ENCODE measurements at regions not wholly inside any gene's neighbourhood (a gene's known extent, or its start where the extent isn't known, plus 50 kb on each side); places are given as distances from the start of the nearest gene placed in this dataset.

DNA sequence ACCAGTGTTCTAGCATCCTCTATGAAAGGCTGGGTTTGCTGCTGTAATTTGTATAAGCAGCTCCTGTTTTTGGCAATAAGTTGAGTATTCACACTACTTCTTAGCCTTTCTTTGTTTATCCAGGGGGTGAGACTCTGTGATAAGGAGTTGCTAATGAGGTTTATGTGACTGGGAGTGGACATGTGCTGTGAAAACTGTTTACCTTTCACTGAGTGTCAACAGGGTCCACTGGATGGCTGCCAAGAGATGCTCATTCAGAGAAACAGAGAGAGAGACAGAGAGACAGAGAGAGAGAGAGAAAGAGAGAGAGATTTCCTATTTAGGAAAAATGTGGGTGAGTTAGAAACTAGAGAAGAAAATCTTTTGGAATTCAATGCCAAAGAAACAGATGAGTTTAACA lies 233.9 kb downstream of the CHIC2 start:
- Histone ChIP-seq H3K9me3 (ENCODE audit: control insufficient read depth, low read length) (peaks cover 5% of the 10 kb centered on the region), H3K27ac (ENCODE audit: insufficient read depth, low read length, poor library complexity, severe bottlenecking) (no peak overlapping the region), H3K36me3 (ENCODE audit: control insufficient read depth, insufficient read depth, low read length) (no peaks in the 10 kb centered on the region), H3K4me3 (ENCODE audit: insufficient read depth, low read depth, low read length, poor library complexity, severe bottlenecking) (no peak overlapping the region), H3K4me1 (ENCODE audit: control insufficient read depth, insufficient read depth, low read length, poor library complexity, severe bottlenecking) (no peaks in the 10 kb centered on the region), H3K27me3 (replicated peaks; ENCODE audit: control insufficient read depth, insufficient read depth, low read length, poor library complexity, severe bottlenecking) (no peaks in the 10 kb centered on the region)
- no peak for DNase-seq

DNA sequence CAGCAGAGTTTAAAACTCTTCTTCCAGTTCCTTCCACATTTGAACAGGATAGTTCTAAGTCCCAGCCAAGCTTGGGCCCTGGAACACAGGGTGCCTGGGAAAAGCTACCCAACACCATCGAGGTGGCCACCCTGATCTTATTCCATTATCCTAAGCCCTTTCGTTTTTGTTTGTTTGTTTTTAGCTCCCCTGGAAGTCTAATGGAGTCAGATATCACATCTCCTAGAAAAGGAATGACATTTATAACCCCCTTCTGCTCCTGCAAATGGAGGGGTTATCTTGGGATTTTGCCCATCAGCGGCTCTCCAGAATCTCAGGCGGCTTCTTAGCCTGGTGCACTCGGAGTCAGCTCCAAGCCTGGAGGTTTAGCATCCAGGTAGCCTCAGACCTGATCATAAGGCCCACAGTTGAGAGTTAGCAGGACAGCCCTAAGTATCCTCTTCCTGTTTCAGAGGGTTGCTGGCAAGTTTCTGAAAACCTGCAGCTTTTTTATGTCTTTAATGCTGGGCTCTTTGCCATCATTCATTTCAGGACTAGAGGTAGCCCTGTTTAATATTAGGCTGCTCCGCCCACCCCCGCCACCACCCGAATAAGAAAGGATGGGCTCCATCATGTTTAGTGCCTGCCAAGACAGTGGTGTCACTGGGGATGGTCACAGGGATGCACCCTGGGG lies 230.0 kb upstream of the LNX1 start:
- Histone ChIP-seq H3K4me3 (ENCODE audit: insufficient read depth, low read depth, low read length, poor library complexity, severe bottlenecking) (no peak overlapping the region), H3K4me1 (ENCODE audit: control insufficient read depth, insufficient read depth, low read length, poor library complexity, severe bottlenecking) (no peaks in the 10 kb centered on the region), H3K9me3 (ENCODE audit: control insufficient read depth, low read length) (no peaks in the 10 kb centered on the region), H3K36me3 (ENCODE audit: control insufficient read depth, insufficient read depth, low read length) (no peaks in the 10 kb centered on the region), H3K27ac (ENCODE audit: insufficient read depth, low read length, poor library complexity, severe bottlenecking) (no peak overlapping the region), H3K27me3 (replicated peaks; ENCODE audit: control insufficient read depth, insufficient read depth, low read length, poor library complexity, severe bottlenecking) (no peaks in the 10 kb centered on the region)
- DNase-seq: no peak

GRCh38 chr4:53818104-53818503 lies 226.8 kb upstream of the LNX1 start:
- Histone ChIP-seq H3K27ac (ENCODE audit: insufficient read depth, low read length, poor library complexity, severe bottlenecking) (no peak overlapping the region), H3K36me3 (ENCODE audit: control insufficient read depth, insufficient read depth, low read length) (no peaks in the 10 kb centered on the region), H3K4me1 (ENCODE audit: control insufficient read depth, insufficient read depth, low read length, poor library complexity, severe bottlenecking) (no peaks in the 10 kb centered on the region), H3K9me3 (ENCODE audit: control insufficient read depth, low read length) (no peaks in the 10 kb centered on the region), H3K27me3 (replicated peaks; ENCODE audit: control insufficient read depth, insufficient read depth, low read length, poor library complexity, severe bottlenecking) (no peaks in the 10 kb centered on the region), H3K4me3 (ENCODE audit: insufficient read depth, low read depth, low read length, poor library complexity, severe bottlenecking) (no peak overlapping the region)
- DNase-seq: no peak

DNA sequence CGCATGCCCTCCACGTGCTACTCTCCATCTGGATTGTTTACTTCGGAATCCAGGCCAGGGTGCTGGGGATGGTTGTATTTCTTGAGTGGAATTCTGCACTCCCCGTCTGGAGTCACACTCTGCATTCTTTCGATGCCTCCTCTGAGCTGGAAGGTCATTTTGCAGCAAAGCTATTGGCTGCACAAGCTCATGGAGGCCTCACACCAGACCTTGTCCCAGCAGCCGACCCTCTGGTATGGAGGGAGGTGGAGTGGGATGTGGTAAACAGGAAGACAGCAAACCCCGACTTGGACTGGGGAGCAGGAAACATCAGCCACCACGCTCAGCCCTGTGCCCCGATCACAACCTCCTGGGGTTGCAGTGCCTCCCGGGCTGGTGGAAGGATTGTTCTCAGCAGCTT lies 225.3 kb upstream of the LNX1 start:
- Histone ChIP-seq H3K27ac (ENCODE audit: insufficient read depth, low read length, poor library complexity, severe bottlenecking) (no peak overlapping the region), H3K9me3 (ENCODE audit: control insufficient read depth, low read length) (no peaks in the 10 kb centered on the region), H3K4me3 (ENCODE audit: insufficient read depth, low read depth, low read length, poor library complexity, severe bottlenecking) (no peak overlapping the region), H3K36me3 (ENCODE audit: control insufficient read depth, insufficient read depth, low read length) (no peaks in the 10 kb centered on the region), H3K27me3 (replicated peaks; ENCODE audit: control insufficient read depth, insufficient read depth, low read length, poor library complexity, severe bottlenecking) (no peaks in the 10 kb centered on the region), H3K4me1 (ENCODE audit: control insufficient read depth, insufficient read depth, low read length, poor library complexity, severe bottlenecking) (no peaks in the 10 kb centered on the region)
- DNase-seq: no peak

DNA sequence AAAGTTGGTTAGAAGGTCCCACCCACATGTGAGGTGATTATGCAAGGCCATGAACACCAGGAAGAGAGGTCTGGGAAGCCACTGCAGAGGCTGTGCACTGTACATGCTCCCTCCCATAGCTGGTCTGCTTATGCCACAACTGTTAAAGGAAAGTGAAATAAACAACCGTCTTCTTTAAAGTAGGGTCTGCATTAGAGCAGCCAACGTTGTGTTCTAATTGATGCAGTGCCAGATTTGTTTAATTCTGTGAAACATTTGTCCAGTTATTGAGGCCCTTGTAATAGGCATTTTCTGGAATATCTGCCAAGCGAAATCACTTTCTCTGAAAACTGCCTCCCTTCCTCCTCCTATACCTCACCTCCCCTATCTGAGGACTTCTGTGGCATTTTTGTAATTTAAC lies 224.0 kb upstream of the LNX1 start:
- H3K27ac ChIP-seq (ENCODE audit: insufficient read depth, low read length, poor library complexity, severe bottlenecking): no peak overlapping the region
- H3K27me3 ChIP-seq (replicated peaks; ENCODE audit: control insufficient read depth, insufficient read depth, low read length, poor library complexity, severe bottlenecking): no peaks in the 10 kb centered on the region
- no peaks in the 10 kb centered on the region for H3K9me3 ChIP-seq (ENCODE audit: control insufficient read depth, low read length)
- H3K4me1 ChIP-seq (ENCODE audit: control insufficient read depth, insufficient read depth, low read length, poor library complexity, severe bottlenecking): no peaks in the 10 kb centered on the region
- no peak for DNase-seq
- no peak overlapping the region for H3K4me3 ChIP-seq (ENCODE audit: insufficient read depth, low read depth, low read length, poor library complexity, severe bottlenecking)
- no peaks in the 10 kb centered on the region for H3K36me3 ChIP-seq (ENCODE audit: control insufficient read depth, insufficient read depth, low read length)

- no peak for DNase-seq
- Histone ChIP-seq H3K9me3 (ENCODE audit: control insufficient read depth, low read length) (no peaks in the 10 kb centered on the region), H3K27me3 (replicated peaks; ENCODE audit: control insufficient read depth, insufficient read depth, low read length, poor library complexity, severe bottlenecking) (no peaks in the 10 kb centered on the region), H3K4me3 (ENCODE audit: insufficient read depth, low read depth, low read length, poor library complexity, severe bottlenecking) (no peak overlapping the region), H3K36me3 (ENCODE audit: control insufficient read depth, insufficient read depth, low read length) (no peaks in the 10 kb centered on the region), H3K27ac (ENCODE audit: insufficient read depth, low read length, poor library complexity, severe bottlenecking) (no peak overlapping the region), H3K4me1 (ENCODE audit: control insufficient read depth, insufficient read depth, low read length, poor library complexity, severe bottlenecking) (no peaks in the 10 kb centered on the region)
Observed at GRCh38 chr4:53813998-53814397, 222.7 kb upstream of the LNX1 start.

- Histone ChIP-seq H3K4me3 (ENCODE audit: insufficient read depth, low read depth, low read length, poor library complexity, severe bottlenecking) (no peak overlapping the region), H3K27ac (ENCODE audit: insufficient read depth, low read length, poor library complexity, severe bottlenecking) (no peak overlapping the region), H3K9me3 (ENCODE audit: control insufficient read depth, low read length) (no peaks in the 10 kb centered on the region), H3K4me1 (ENCODE audit: control insufficient read depth, insufficient read depth, low read length, poor library complexity, severe bottlenecking) (no peaks in the 10 kb centered on the region), H3K36me3 (ENCODE audit: control insufficient read depth, insufficient read depth, low read length) (no peaks in the 10 kb centered on the region), H3K27me3 (replicated peaks; ENCODE audit: control insufficient read depth, insufficient read depth, low read length, poor library complexity, severe bottlenecking) (no peaks in the 10 kb centered on the region)
- DNase-seq: no peak
Observed at GRCh38 chr4:53810643-53811042, 219.4 kb upstream of the LNX1 start.

GRCh38 chr4:53809816-53810215 lies 218.5 kb upstream of the LNX1 start:
- Histone ChIP-seq H3K36me3 (ENCODE audit: control insufficient read depth, insufficient read depth, low read length) (no peaks in the 10 kb centered on the region), H3K9me3 (ENCODE audit: control insufficient read depth, low read length) (no peaks in the 10 kb centered on the region), H3K4me1 (ENCODE audit: control insufficient read depth, insufficient read depth, low read length, poor library complexity, severe bottlenecking) (no peaks in the 10 kb centered on the region), H3K4me3 (ENCODE audit: insufficient read depth, low read depth, low read length, poor library complexity, severe bottlenecking) (no peak overlapping the region), H3K27ac (ENCODE audit: insufficient read depth, low read length, poor library complexity, severe bottlenecking) (no peak overlapping the region), H3K27me3 (replicated peaks; ENCODE audit: control insufficient read depth, insufficient read depth, low read length, poor library complexity, severe bottlenecking) (no peaks in the 10 kb centered on the region)
- no peak for DNase-seq

DNA sequence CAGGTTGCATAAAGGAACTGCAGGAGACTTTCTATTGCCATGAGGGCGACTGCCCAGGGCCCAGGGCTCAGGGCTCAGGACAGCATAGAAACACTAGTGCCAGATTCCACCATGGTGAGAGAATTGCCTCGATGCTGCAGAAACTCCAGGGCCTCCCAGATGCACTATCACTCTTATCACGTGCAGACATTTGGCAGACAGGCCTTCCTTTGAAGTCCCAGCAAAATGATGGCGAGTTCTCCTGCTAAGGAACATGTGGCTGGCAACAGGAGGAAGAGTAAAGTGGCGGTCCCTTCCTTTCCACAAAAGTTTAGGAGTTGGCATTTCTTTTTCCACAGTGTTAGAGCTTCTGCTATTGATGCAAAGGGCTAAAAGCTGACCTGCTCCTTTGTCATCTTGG lies 214.0 kb upstream of the LNX1 start:
- H3K4me1 ChIP-seq (ENCODE audit: control insufficient read depth, insufficient read depth, low read length, poor library complexity, severe bottlenecking): no peaks in the 10 kb centered on the region
- no peaks in the 10 kb centered on the region for H3K9me3 ChIP-seq (ENCODE audit: control insufficient read depth, low read length)
- H3K36me3 ChIP-seq (ENCODE audit: control insufficient read depth, insufficient read depth, low read length): no peaks in the 10 kb centered on the region
- no peak overlapping the region for H3K4me3 ChIP-seq (ENCODE audit: insufficient read depth, low read depth, low read length, poor library complexity, severe bottlenecking)
- H3K27ac ChIP-seq (ENCODE audit: insufficient read depth, low read length, poor library complexity, severe bottlenecking): no peak overlapping the region
- no peak for DNase-seq
- H3K27me3 ChIP-seq (replicated peaks; ENCODE audit: control insufficient read depth, insufficient read depth, low read length, poor library complexity, severe bottlenecking): no peaks in the 10 kb centered on the region

DNA sequence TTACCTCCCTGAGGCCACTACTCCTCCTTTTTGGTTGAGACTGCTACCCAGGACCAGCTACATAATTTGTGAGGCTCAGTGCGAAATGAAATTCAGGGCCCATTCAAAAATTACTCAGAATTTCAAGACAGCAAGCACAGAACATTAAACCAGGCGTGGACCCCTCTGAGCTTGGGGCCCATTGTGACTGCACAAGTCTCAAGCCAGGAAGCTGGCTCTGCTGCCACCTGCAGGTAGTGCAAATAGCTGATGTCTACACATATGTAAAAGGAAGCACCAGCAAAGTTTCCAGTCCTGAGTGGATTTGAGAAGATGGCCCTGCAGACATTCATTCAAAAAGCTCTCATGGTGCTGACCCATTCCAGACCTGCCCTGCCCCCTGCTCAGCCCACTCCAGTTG lies 213.4 kb upstream of the LNX1 start:
- no peaks in the 10 kb centered on the region for H3K9me3 ChIP-seq (ENCODE audit: control insufficient read depth, low read length)
- no peaks in the 10 kb centered on the region for H3K4me1 ChIP-seq (ENCODE audit: control insufficient read depth, insufficient read depth, low read length, poor library complexity, severe bottlenecking)
- no peak for DNase-seq
- H3K4me3 ChIP-seq (ENCODE audit: insufficient read depth, low read depth, low read length, poor library complexity, severe bottlenecking): no peak overlapping the region
- no peaks in the 10 kb centered on the region for H3K36me3 ChIP-seq (ENCODE audit: control insufficient read depth, insufficient read depth, low read length)
- no peak overlapping the region for H3K27ac ChIP-seq (ENCODE audit: insufficient read depth, low read length, poor library complexity, severe bottlenecking)
- no peaks in the 10 kb centered on the region for H3K27me3 ChIP-seq (replicated peaks; ENCODE audit: control insufficient read depth, insufficient read depth, low read length, poor library complexity, severe bottlenecking)
